NCI-H146 (cell line): ENCODE measurements at regions not wholly inside any gene's neighbourhood (a gene's known extent, or its start where the extent isn't known, plus 50 kb on each side); places are given as distances from the start of the nearest gene placed in this dataset.

Source experiments
- DNase-seq: peaks from one replicate; lab custom pipeline; 2025; lab: John Stamatoyannopoulos, UW

DNA sequence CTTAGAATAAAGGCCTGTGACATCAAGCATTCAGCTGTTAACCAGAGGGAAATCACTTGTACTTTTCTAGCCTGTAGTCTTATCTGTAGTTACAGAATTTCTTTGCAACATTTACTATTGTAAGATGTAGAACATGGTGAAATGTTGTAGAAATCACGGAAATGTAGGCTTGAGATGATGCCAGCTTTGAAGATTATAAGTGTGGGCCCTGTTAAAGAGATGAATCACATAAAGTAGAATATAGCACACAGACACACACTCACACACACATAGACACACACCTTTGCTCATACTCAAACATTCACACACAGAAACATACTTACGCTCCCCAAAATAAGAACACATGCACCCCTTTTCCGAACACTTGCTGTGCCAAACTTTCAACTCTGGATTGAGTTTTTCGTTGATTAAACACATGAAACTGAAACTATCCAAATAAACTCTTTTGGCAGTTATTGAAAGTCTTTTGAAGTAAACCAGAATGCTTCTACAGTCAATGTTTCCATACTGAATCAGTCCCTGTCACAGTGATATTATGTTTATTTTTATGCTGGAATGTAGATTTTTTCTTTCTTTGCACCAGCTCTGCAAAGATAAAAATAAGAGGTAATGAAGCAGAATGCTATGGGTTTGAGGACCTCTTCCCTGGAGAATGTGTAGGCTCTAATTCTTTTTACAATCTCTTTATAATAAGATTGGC is 230.3 kb upstream of the MEOX2 start:
- DNase-seq = no peak

DNA sequence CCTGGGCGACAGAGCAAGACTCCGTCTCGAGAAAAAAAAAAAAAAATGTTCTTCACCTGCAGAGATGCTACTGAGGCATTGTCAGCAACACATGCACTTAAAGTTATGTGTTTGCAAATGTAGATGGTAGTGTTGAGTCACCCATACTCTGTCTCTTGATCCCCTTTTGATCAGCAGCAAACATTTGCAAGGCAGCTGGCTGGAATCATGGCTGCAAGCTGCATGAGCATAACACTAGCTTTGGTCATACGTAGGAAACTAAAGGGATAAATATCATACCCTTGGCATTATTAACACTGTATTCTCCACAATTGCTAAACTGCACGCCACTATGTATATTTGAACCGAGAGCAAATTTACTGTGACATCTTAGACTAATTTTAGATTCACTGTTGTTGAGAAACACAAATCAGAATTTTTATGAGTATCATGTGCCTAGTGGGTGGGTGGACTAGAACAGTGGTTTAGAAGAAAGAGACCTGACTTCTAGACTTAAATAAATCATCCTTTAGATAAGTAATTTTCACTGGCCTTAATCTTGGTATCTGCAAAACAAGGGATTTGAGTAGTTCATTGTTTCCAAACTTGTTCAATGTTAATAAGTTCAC is 229.3 kb upstream of the MEOX2 start:
- no peak for DNase-seq

DNA sequence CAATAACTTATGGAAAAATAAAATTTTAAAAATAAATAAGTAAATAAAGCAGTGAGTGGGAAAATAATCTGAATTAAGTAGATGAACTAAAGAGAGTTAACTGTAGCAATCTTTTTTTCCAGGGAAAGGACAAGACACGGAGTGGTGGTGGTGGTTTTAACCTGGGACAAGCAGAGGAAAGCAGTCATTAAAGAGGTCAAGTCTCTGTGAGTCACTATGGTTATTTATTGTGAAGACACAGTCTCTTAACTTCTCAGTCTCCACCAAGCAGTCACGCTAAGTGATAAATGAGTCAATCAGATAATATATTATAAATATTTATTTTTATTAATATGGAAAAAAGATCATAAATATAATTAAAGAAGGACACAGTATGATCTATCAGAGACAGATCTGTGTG is 228.1 kb upstream of the MEOX2 start:
- DNase-seq = no peak

DNA sequence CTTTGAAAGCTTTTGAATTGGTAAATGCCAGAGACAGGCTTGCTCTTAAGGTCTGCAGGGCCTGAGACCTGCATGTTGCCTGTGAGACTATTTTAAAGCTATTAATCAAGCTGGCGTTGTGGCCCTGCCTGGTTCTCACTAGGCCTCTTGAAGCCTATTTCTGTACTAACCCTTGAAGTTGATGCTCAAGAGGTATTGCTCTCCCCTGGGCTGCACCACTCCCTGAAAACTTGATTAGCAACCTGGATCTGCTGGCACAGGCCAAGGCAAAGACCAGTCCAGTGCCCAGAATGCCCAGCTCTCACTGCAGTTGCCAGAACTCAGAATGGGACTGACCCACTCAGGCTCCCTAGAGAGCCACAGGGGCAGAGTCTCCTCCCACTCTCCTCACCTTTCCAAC is 220.0 kb upstream of the MEOX2 start:
- DNase-seq = no peak

DNA sequence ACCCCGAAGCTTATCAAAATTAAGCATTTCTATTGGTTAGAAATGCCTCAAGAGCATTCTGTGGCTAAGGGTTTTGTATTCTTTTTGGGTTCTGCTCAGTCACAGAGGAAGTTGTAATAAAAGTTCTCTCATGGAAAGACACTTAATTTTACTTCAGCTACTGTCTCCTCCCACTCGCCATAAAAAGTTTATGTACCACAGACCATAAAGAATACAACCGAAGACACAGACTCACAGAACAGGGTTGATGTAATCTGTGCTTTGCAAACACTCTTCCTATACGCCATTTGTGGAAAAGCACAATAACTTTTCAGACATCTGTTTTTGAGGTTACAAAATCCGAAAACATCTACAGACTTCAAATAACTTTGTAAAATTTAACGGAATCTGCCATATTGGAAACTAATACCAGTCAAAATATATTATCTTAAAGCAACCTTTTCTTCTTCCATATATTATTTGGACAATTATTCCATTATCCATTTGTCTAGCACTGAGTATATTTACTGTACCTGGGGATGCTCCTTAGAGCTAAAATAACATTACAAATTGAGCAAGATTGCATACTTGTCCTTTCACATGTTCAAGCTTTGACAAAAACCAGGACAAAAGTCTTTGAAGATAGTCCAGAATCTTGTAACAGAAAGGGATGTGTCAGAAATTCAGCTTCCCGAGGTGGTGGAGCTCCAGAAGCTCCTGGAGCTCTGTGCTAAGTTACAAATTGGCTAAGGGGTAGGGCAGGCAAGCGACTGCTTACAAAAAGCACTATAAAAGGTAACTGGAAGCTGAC is 219.0 kb upstream of the MEOX2 start:
- no peak for DNase-seq

DNA sequence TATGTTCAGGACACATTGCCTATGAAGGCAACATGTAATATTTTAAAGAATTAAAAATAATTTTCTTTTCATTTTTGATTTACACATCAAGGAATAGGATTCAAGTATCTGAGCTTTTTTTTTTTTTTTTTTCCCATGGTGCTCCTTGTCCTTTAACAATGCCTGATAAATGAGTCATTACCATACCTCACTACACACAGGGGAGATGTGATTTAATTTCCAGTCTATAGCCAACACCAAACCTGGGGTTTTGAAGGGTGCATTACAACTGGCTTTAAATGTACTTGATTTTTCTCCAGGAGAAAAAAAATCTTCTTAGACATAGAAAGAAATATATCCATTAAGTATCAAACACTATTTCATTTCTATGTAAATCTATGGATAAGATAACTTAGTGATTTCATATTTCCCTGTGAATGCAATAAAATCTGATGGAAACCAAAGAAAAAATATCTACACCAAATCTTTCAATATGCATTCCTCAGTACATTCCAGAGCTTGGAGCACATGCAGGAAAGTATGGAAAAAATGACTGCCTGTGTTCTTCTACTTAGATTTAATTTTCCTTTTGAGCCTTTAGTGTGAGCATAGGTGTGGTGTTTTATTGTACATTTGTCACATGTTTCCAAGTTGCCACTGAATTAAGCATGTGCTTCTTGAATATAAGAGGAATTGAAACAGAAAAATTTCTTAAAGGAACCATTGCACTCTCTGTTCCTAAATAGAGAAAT is 204.8 kb upstream of the MEOX2 start:
- DNase-seq = no peak

DNA sequence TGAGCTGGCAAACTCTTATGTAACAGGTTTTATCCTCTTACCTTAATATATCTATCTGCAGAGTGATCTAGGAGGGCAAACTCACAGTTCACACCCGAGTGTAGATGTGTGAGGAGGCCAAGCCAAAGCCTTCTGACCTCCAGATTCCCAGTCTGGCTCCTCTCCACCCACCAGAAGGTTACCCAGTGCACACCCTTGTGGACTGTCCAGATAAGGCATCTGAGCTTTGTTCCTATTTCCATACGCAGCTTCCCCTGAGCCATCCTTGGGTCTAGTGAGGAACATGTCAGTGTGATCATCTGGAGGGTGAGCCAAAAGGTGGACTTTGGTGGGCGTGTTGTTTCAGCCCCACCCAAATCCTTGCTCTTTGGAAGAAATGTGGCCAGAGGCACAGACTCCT is 203.0 kb upstream of the MEOX2 start:
- peak; percentile 27 for DNase-seq

DNA sequence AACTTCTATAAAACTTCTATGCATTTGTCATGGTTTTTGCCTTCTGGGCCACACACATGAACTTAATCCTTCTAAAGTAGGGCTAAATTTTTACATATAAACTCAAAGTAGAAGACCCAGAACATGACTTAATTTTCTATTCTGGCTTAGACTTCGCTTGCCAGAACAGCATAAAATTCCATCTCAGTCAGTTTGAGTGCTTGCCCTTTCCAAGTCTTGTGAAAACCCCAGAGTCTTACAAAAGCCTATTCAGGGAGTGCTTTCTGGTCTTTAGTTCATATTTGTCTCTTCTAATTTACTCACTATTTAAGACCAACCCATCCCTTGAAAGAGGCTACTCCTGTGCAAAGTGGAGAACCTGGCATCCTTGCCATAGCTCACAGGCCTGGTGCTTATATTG is 201.6 kb upstream of the MEOX2 start:
- no peak for DNase-seq

DNA sequence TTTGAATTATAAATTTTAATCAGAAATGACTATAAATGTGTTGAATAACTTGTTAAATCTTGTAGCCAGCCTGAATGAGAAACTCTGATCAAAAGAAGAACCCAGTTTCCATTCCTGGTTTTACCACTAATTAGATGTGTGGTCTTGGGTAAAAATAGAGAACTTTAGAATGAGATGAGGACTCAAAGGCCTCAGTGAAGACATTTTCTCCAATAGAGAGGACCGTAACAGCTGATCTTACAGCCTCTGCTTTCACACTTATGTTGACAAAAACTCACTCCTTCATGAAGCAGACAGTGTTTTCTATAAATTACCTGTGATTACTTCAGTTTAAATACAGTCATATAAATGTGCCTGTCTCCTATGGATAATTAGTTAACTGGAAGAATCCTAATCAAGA is 200.1 kb upstream of the MEOX2 start:
- no peak for DNase-seq

DNA sequence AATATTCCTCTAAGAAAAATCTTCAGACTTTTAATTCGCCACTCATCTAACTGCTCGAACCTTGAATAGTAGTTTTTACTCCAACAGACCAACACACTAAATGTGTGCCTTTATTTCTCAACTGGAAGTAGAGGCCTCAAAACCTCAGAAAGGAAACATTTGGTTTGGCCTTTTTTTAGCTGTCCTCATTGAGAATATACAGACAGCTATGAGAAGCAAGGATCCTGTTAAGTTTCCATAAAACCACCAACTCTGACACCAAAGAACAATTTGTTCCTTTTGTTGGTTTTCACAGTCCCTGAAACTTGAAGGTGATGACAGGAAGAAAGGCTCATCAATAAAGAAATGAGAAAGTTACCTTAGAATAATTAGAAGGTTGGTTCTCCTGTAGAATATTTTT is 199.2 kb upstream of the MEOX2 start:
- no peak for DNase-seq

DNA sequence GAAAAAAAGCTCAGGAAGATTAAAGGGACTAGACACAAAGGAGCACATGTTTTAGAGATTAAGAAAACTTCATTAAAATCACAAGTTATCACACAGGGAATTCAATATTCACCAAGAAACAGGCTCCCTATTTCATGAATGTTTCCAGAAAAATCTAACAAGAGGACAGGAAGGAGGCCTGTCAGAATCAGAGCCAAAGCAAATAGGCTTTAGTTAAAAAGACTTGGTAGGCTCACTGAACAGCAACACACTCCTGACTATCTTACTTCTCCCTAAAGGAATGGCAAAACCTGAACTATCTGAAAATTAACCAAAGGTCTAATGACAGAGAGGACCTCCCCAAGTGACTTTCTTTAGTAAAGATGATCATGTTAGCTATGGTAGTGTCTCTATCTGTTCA is 188.3 kb upstream of the MEOX2 start:
- DNase-seq = no peak

DNA sequence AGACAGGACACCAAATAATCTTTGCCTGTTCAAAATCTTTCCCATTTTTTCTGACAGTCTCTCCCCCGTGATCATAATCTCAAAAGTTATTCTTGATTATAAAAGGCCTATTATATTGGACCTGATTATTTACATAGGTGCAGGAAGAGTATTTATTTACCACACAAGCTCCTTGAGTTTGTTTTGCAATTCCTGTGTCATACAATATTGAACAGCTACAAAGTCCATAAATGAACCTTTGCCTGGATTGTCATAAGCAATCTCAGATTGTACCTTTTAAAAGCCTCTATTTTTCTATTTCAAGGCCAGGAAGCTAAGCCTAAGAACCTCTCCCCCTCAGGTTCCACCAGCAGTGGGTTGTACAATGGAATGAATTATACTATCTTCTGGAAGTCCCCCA is 183.9 kb upstream of the MEOX2 start:
- DNase-seq = no peak

DNA sequence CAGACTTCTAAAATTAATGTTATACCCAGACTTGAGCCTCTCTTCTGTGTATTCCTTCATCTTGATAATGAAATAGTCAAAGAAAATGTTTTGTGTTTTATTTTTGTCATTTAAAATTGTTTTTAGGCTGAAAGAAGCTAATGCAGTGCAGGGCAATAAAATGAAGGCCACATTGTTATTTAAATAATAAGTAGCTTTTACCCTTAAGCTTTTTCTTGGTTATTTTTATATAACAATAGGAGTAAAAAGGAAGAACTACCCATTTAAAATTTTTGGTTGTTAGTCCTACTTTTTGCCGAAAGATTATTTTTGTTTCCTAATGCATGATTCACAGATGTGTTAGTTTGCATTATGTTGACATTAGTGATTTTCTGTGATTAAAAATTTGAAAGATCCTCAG is 181.0 kb upstream of the MEOX2 start:
- DNase-seq = no peak

DNA sequence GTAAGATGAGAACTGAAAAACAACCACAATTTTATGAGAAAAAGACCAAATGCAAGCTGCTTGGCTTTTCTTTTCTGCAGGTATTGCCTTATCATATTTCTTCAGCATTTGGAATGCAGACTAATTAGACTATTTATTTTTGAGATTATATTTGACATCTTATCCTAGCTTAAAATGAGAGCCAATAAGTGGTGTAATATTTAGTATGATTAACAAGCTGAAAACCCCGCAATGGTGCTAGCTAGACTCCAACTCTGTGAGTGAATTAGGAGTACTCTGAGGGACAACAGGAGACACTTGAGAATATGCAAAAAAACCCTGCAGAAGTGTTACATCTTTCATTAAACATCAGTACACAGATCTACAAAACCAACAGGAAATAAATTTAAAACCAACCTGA is 180.3 kb upstream of the MEOX2 start:
- no peak for DNase-seq

DNA sequence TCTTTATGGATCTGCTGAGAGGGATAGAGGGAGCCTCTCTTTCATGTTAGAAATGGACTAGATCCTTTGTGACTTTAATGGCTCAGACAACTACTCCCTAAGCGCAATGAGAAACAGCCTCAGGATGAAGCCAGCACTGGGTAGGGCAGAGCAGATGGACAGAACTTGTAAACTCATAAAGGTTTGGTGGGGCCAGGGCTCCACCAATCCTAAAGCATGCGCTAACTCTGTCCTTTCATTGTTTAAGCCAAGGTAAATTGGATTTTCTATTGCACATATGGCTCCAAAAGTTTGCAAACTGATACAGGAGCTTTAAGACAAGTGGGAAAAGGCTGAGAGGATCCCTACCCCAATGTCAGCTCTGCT is 178.1 kb upstream of the MEOX2 start:
- no peak for DNase-seq

DNA sequence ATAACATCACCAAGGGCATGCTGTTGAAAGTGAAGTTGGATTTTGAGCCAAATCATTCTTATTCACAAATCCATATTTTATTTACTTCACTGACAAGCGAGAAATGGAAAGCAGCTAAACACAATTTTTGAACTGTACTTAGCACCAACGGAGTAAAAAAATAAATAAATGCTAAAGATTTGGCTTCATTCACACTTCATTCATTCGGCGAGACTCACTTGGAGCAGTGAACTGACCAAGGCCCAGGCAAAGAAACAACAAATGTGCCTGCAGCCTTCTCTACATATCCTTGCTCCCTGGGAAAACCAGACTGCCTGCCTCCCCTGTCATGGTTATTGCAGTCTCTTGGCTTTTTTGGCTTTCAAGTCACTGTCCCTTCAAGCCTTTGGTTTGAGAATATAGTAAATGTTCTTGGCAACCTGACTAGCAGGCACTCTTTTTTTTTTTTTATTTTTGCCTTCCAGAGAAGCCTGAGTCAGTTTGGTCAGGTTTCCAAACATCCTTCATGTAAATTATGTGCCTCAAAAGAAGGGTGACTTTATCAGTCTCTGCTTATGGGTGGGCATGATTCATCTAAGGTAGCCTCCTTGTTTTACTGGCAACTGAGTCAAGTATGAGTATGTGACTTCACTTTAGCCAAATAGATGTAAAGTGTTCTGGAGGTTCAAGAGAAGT is 177.6 kb upstream of the MEOX2 start:
- DNase-seq = no peak

DNA sequence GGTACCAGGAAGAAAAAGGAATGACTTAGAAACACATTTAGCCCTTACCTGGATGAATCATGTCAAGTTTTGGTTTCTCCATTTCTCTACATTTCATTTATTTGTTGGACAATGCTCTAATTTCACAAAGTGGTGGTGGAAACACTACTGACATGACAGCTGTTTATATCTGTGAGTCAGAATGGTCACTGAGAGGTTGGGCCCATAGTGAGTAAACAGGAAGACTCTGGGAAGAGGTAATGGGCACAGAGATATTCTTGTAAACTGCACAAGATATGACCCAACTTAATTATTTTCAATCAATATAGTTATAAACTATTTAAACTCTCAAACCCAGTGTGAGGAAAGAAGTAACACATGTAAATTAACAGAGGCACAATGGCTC is 176.3 kb upstream of the MEOX2 start:
- DNase-seq = no peak

DNA sequence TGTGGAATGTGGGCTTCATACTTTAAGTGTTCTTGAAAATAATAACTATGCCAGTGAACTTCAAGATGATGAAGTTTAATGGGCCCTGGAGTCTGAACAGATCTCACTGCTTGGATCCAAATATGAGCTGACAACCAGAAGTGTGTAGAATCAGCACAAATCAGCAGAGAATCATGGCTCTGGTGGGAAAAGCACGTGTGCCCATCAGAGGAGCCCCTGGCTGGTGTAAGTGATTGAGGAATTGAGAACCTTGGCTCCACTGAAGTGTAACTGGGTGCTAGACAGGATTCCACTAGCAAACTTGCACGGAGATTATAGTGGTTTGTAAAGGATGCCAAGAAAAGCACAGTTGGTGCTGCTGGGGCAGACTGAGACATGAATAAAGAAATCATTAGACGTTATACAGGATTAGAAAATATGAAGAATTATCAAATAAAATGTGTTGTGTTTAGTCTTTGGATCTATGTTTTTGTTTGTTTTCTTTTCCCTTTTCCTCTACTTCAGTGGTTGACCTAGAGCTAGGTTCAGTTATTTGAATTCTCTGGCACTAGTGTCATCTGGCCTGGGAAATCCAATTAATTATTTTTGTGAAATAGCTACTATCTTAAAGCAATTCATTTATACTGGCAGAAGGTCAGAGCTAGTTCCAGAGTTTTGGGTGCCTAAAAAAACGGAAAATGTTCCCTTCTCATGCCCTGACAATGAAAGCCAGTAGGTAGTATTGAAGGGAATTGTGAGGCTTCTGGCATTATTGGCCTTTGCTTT is 175.7 kb upstream of the MEOX2 start:
- DNase-seq = no peak

DNA sequence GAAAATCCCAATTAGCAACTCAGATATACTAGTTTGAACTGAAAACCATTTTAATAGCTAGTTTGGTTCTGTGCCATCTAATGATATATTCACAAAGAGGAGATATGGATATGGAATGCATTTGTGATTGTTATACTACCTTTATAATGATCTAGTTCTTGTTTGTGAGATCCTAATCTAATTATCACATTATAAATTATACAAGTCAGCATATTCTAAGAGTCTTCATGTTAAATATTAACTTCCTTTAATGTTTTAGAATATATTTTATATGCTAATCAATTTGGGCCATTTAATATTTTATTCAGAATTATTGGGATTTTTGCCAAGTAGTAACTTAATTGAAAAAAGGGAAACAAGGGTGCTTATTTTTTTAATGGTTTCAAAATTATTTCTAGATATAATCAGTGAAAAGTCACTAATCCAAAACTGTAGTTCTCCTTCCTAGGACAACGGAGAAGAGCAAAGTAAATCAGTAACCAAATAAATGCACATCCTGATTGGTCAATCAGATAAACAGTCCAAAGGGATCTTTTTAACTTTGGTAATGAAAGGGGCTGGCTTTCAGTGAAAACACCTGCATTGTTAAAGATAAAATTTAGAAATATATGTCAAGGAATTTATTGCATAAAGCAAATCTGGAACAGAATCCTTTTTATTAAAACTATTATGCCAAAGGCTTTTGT is 173.9 kb upstream of the MEOX2 start:
- DNase-seq = no peak

DNA sequence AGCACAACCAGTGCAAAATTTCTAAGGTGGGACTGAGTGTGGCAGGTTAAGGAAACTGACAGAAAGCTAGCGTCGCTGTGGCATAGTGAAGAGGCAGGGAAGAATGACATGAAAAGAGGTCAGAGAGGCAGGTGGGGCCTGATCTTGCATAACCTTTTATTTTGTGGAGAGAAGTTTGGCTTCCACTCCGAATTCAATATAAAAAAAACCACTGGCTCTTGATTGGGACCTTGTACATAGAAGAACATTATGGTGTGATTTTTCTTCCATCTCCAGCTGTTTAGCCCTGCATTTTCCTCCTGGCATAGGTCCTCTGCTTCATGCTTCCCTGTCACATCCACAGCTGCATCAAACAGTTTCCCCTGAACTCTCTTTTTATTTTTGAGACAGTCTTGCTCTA is 170.5 kb upstream of the MEOX2 start:
- DNase-seq = no peak

DNA sequence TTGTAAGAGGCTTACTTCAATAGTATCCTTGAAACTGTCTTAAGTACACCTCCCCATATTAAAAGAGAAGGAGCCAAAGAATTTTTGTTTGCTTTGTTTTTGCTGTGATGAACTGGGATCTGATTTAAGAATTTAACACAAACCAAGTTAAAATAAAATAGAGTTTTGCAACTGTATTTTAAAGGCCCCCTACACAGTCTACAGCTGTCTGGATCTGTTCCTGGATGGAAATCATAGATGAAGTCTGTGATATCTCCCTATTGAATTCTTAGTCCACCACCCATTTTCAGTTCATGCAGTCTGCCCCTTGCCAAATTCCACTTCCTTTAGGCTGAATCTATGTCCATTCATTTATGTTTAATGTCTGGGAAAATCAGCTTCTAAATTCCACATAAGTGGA is 169.8 kb upstream of the MEOX2 start:
- DNase-seq = no peak
